H9 (cell line): ENCODE measurements at regions not wholly inside any gene's neighbourhood (a gene's known extent, or its start where the extent isn't known, plus 50 kb on each side); places are given as distances from the start of the nearest gene placed in this dataset.

Source experiments
- DNase-seq: peaks from one replicate; pipeline ENCODE4 v3.0.0-alpha.2; 2017
- H2AFZ ChIP-seq: one replicate; pipeline ENCODE4 v1.6.1; 2013; ENCODE audit warnings: mild to moderate bottlenecking, low read length, control low read depth, moderate library complexity
- H2AK5ac ChIP-seq: 2 replicates; pipeline ENCODE4 v1.6.1; 2013; ENCODE audit warnings: low read length, control low read depth, mixed read lengths; ENCODE audit not compliant: insufficient read length
- H2BK120ac ChIP-seq: one replicate; pipeline ENCODE4 v1.6.1; 2013; ENCODE audit warnings: low read depth, mild to moderate bottlenecking, low read length, control low read depth, inconsistent platforms; ENCODE audit not compliant: poor library complexity, severe bottlenecking
- H2BK12ac ChIP-seq: 2 replicates; pipeline ENCODE4 v1.6.1; 2013; ENCODE audit warnings: low read length, control low read depth, mixed read lengths, low read depth; ENCODE audit not compliant: insufficient read length
- H2BK15ac ChIP-seq: 2 replicates; pipeline ENCODE4 v1.6.1; 2013; ENCODE audit warnings: low read depth, low read length, control low read depth
- H2BK20ac ChIP-seq: one replicate; pipeline ENCODE4 v1.6.1; 2013; ENCODE audit warnings: low read depth, mild to moderate bottlenecking, low read length, control low read depth, inconsistent platforms; ENCODE audit not compliant: poor library complexity, severe bottlenecking
- H2BK5ac ChIP-seq: 2 replicates; pipeline ENCODE4 v1.6.1; 2013; ENCODE audit warnings: low read length, control low read depth, mixed read lengths; ENCODE audit not compliant: insufficient read length
- H3K14ac ChIP-seq: 2 replicates; pipeline ENCODE4 v1.6.1; 2013; ENCODE audit warnings: low read length, control low read depth; ENCODE audit not compliant: insufficient read depth
- H3K18ac ChIP-seq: 2 replicates; pipeline ENCODE4 v1.6.1; 2013; ENCODE audit warnings: low read depth, mild to moderate bottlenecking, mixed read lengths, low read length, control low read depth; ENCODE audit not compliant: insufficient read length
- H3K23ac ChIP-seq: 2 replicates; pipeline ENCODE4 v1.6.1; 2013; ENCODE audit warnings: low read length, control low read depth, mixed read lengths, low read depth; ENCODE audit not compliant: insufficient read length
- H3K23me2 ChIP-seq: 2 replicates; pipeline ENCODE4 v1.6.1; 2013; ENCODE audit warnings: low read depth, mild to moderate bottlenecking, mixed read lengths, low read length, control low read depth; ENCODE audit not compliant: insufficient read length, poor library complexity, severe bottlenecking
- H3K27ac ChIP-seq: 2 replicates; pipeline ENCODE4 v1.5.1; 2013; ENCODE audit warnings: low read length, control low read depth, mixed read lengths, low read depth; ENCODE audit not compliant: insufficient read length
- H3K27me3 ChIP-seq: 2 replicates; pipeline ENCODE4 v1.6.1; 2013; ENCODE audit warnings: low read length, control low read depth, inconsistent platforms; ENCODE audit not compliant: insufficient read depth
- H3K4ac ChIP-seq: 2 replicates; pipeline ENCODE4 v1.6.1; 2013; ENCODE audit warnings: low read depth, mild to moderate bottlenecking, control low read depth, inconsistent platforms, low read length, moderate library complexity
- H3K4me1 ChIP-seq: 2 replicates; pipeline ENCODE4 v1.6.1; 2013; ENCODE audit warnings: low read length, control low read depth, inconsistent platforms; ENCODE audit not compliant: insufficient read depth
- H3K4me2 ChIP-seq: 2 replicates; pipeline ENCODE4 v1.6.1; 2013; ENCODE audit warnings: low read length, control low read depth, mixed read lengths; ENCODE audit not compliant: insufficient read length, insufficient read depth
- H3K56ac ChIP-seq: 2 replicates; pipeline ENCODE4 v1.6.1; 2013; ENCODE audit warnings: low read depth, mild to moderate bottlenecking, mixed read lengths, low read length, control low read depth; ENCODE audit not compliant: insufficient read length
- H3K79me1 ChIP-seq: 2 replicates; pipeline ENCODE4 v1.6.1; 2013; ENCODE audit warnings: low read depth, mild to moderate bottlenecking, moderate library complexity, low read length, control low read depth, inconsistent platforms; ENCODE audit not compliant: insufficient read depth, poor library complexity, severe bottlenecking
- H3K79me2 ChIP-seq: 2 replicates; pipeline ENCODE4 v1.6.1; 2013; ENCODE audit warnings: low read length, control low read depth, inconsistent platforms; ENCODE audit not compliant: insufficient read depth
- H3K9ac ChIP-seq: 2 replicates; pipeline ENCODE4 v1.6.1; 2013; ENCODE audit warnings: low read length, control low read depth, mixed read lengths; ENCODE audit not compliant: insufficient read length; ENCODE audit errors: extremely low read depth
- H3K9me3 ChIP-seq: one replicate; pipeline ENCODE4 v1.6.1; 2013; ENCODE audit warnings: low read depth, low read length, inconsistent platforms; ENCODE audit not compliant: control insufficient read depth
- H3T11ph ChIP-seq: one replicate; pipeline ENCODE4 v1.6.1; 2013; ENCODE audit warnings: mild to moderate bottlenecking, low read length, control low read depth, inconsistent platforms
- H4K20me1 ChIP-seq: one replicate; pipeline ENCODE4 v1.6.1; 2013; ENCODE audit not compliant: control insufficient read depth, insufficient read length, insufficient read depth
- H4K5ac ChIP-seq: 2 replicates; pipeline ENCODE4 v1.6.1; 2013; ENCODE audit warnings: low read depth, mild to moderate bottlenecking, mixed read lengths, low read length, control low read depth; ENCODE audit not compliant: insufficient read length
- H4K8ac ChIP-seq: replicated peaks from 2 replicates; pipeline ENCODE4 v1.6.1; 2013; ENCODE audit warnings: low read length, control low read depth, mixed read lengths, low read depth; ENCODE audit not compliant: insufficient read length
- H4K91ac ChIP-seq: 2 replicates; pipeline ENCODE4 v1.6.1; 2013; ENCODE audit warnings: low read depth, mild to moderate bottlenecking, moderate library complexity, mixed read lengths, low read length, control low read depth; ENCODE audit not compliant: insufficient read length
- H3K27ac Mint-ChIP-seq, 3 experiments: 2 replicates in 2 of 3; 3 replicates in 1 of 3; pipeline ENCODE4 v1.8.0; 2020 to 2021; ENCODE audit warnings: mixed read lengths in 3 of 3, mild to moderate bottlenecking in 1 of 3, moderate library complexity in 1 of 3
- H3K27me3 Mint-ChIP-seq: 2 replicates; pipeline ENCODE4 v1.8.0; 2021; ENCODE audit warnings: low read depth, mild to moderate bottlenecking, moderate library complexity, mixed read lengths
- H3K36me3 Mint-ChIP-seq, 3 experiments: 2 replicates in 2 of 3; 3 replicates in 1 of 3; pipeline ENCODE4 v1.8.0; 2020 to 2021; ENCODE audit warnings: low read depth in 3 of 3, mixed read lengths in 3 of 3; ENCODE audit not compliant: insufficient read depth in 1 of 3
- H3K4me1 Mint-ChIP-seq, 2 experiments: 2 replicates each; pipeline ENCODE4 v1.8.0; 2020; ENCODE audit warnings: mixed read lengths in 2 of 2
- H3K4me3 Mint-ChIP-seq, 2 experiments: 2 replicates in 1 of 2; 3 replicates in 1 of 2; pipeline ENCODE4 v1.8.0; 2020 to 2021; ENCODE audit warnings: mild to moderate bottlenecking in 2 of 2, mixed read lengths in 2 of 2, moderate library complexity in 1 of 2
- H3K9me3 Mint-ChIP-seq, 2 experiments: 2 replicates in 1 of 2; 3 replicates in 1 of 2; pipeline ENCODE4 v1.8.0; 2020; ENCODE audit warnings: mild to moderate bottlenecking in 2 of 2, mixed read lengths in 2 of 2, moderate library complexity in 1 of 2
- CTCF ChIP-seq: fragments of 200-600 bp; sonication (generic); conservative IDR thresholded peaks from 3 replicates; pipeline ENCODE4 v1.8.0; 2021; ENCODE audit warnings: antibody characterized with exemption, mild to moderate bottlenecking
- WGBS: extraction: QIAGEN DNeasy Blood & Tissue Kit; methylation state at CpG from one replicate; pipeline ENCODE4 v1.1.7; 2013; ENCODE audit warnings: missing lambda C conversion rate, low lambda C conversion rate, mixed read lengths; ENCODE audit not compliant: insufficient read length; ENCODE audit errors: extremely low coverage; 5-methylcytosine and 5-hydroxymethylcytosine counted together

- Histone ChIP-seq H2AFZ (no peak overlapping the region), H3K79me2 (no peaks in the 10 kb centered on the region), H3K56ac (no peak overlapping the region), H3K23me2 (no peaks in the 10 kb centered on the region), H3K9ac (no peak overlapping the region), H3K4me2 (no peak overlapping the region), H2BK15ac (no peak overlapping the region), H3K14ac (0 out of 2 replicates have a peak overlapping the region, but pooled peaks have one; percentile 28), H2BK5ac (no peak overlapping the region), H3K4me1 (peaks cover 9% of the 10 kb centered on the region; the same call in 1 of the 2 replicates), H3K18ac (no peak overlapping the region), H4K8ac (no peak overlapping the region), H3K27me3 (peaks cover 2% of the 10 kb centered on the region; the same call in 1 of the 2 replicates), H2BK20ac (no peak overlapping the region), H2BK12ac (no peak overlapping the region), H4K91ac (no peak overlapping the region), H2AK5ac (no peak overlapping the region), H3K4ac (no peak overlapping the region), H4K20me1 (no peaks in the 10 kb centered on the region), H3K23ac (no peak overlapping the region), H4K5ac (no peak overlapping the region), H2BK120ac (no peak overlapping the region), H3K79me1 (no peaks in the 10 kb centered on the region), H3T11ph (no peak overlapping the region), H3K9me3 (no peaks in the 10 kb centered on the region), H3K27ac (no peak overlapping the region)
- H3K4me3 Mint-ChIP-seq: no peak overlapping the region
- no peak for DNase-seq
- no peaks in the 10 kb centered on the region for H3K36me3 Mint-ChIP-seq
- H3K9me3 Mint-ChIP-seq: no peaks in the 10 kb centered on the region
- TF ChIP-seq CTCF: no peak
- no CpG with 5 or more reads among the region's 12 CpGs for WGBS
- peaks cover 26% of the 10 kb centered on the region for H3K27me3 Mint-ChIP-seq
- H3K27ac Mint-ChIP-seq: no peak overlapping the region
- peaks cover 15 to 18% of the 10 kb centered on the region in 2 experiments for H3K4me1 Mint-ChIP-seq
These were observed 1481.4 kb downstream of the BRD1 start for GRCh38 chr22:48346311-48346710.
